Liver (tissue), 8 donors: ENCODE measurements at regions not wholly inside any gene's neighbourhood (a gene's known extent, or its start where the extent isn't known, plus 50 kb on each side); places are given as distances from the start of the nearest gene placed in this dataset.

Source experiments
- DNase-seq: peaks from one replicate; pipeline ENCODE4 v3.0.0-alpha.2; 2017; ENCODE audit warnings: low spot score
- H3K27ac ChIP-seq, 2 donors: one replicate each; pipeline ENCODE4 v1.7.0; 2013; ENCODE audit warnings: inconsistent platforms in 2 of 2, low read length in 2 of 2, control low read depth in 1 of 2, low read depth in 1 of 2, mild to moderate bottlenecking in 1 of 2
- H3K27me3 ChIP-seq, 4 donors: one replicate each; pipeline versions ENCODE4 v1.6.1 to v1.7.0; 2013; ENCODE audit warnings: low read length in 3 of 4, inconsistent platforms in 1 of 4, mild to moderate bottlenecking in 1 of 4, moderate library complexity in 1 of 4; ENCODE audit not compliant: control insufficient read depth in 4 of 4, insufficient read depth in 4 of 4
- H3K36me3 ChIP-seq, 4 donors: one replicate each; pipeline versions ENCODE4 v1.6.1 to v1.7.0; 2013; ENCODE audit warnings: low read length in 3 of 4, mild to moderate bottlenecking in 3 of 4, low read depth in 1 of 4, moderate library complexity in 1 of 4; ENCODE audit not compliant: control insufficient read depth in 4 of 4, insufficient read depth in 3 of 4
- H3K4me1 ChIP-seq, 4 donors: one replicate each; pipeline versions ENCODE4 v1.6.1 to v1.7.0; 2013; ENCODE audit warnings: low read length in 3 of 4, mild to moderate bottlenecking in 3 of 4, moderate library complexity in 1 of 4; ENCODE audit not compliant: control insufficient read depth in 4 of 4, insufficient read depth in 4 of 4
- H3K4me3 ChIP-seq, 3 donors: one replicate each; pipeline versions ENCODE4 v1.6.1 to v1.7.0; 2013; ENCODE audit warnings: low read length in 3 of 3, control low read depth in 1 of 3, low read depth in 1 of 3, mild to moderate bottlenecking in 1 of 3
- H3K9ac ChIP-seq, 2 donors: one replicate each; pipeline ENCODE4 v1.7.0; 2013; ENCODE audit warnings: low read length in 2 of 2, mild to moderate bottlenecking in 2 of 2, moderate library complexity in 2 of 2, control low read depth in 1 of 2, low read depth in 1 of 2
- H3K9me3 ChIP-seq, 4 donors: one replicate each; pipeline versions ENCODE4 v1.6.1 to v1.7.0; 2013; ENCODE audit warnings: low read length in 3 of 4; ENCODE audit not compliant: control insufficient read depth in 4 of 4
- ATF3 ChIP-seq: IDR thresholded peaks from 2 replicates; pipeline ENCODE4 v1.6.1; 2016; ENCODE audit warnings: antibody characterized with exemption
- CTCF ChIP-seq: fragments of 150-350 bp; IDR thresholded peaks from 2 replicates; pipeline ENCODE4 v1.5.1; 2017; ENCODE audit warnings: improper control_type of control experiment, low read depth, low read length; ENCODE audit not compliant: missing input control
- EGR1 ChIP-seq, 2 donors: IDR thresholded peaks; 2 replicates each; pipeline ENCODE4 v1.6.1; 2016 to 2018; ENCODE audit warnings: antibody characterized with exemption in 2 of 2, low read depth in 2 of 2
- FOXA1 ChIP-seq: IDR thresholded peaks from 2 replicates; pipeline ENCODE4 v1.6.1; 2016; ENCODE audit warnings: antibody characterized with exemption
- FOXA2 ChIP-seq: IDR thresholded peaks from 2 replicates; pipeline ENCODE4 v1.6.1; 2016; ENCODE audit warnings: antibody characterized with exemption
- GABPA ChIP-seq, 2 donors: IDR thresholded peaks in 1 of 2; conservative IDR thresholded peaks in 1 of 2; 2 replicates each; pipeline ENCODE4 v1.6.1; 2016; ENCODE audit warnings: antibody characterized with exemption in 2 of 2, mild to moderate bottlenecking in 1 of 2, moderate library complexity in 1 of 2
- HNF4A ChIP-seq, 2 donors: conservative IDR thresholded peaks; 2 replicates each; pipeline ENCODE4 v1.6.1; 2016; ENCODE audit warnings: antibody characterized with exemption in 2 of 2, mild to moderate bottlenecking in 2 of 2
- HNF4G ChIP-seq: IDR thresholded peaks from 2 replicates; pipeline ENCODE4 v1.6.1; 2016; ENCODE audit warnings: antibody characterized with exemption
- JUND ChIP-seq, 2 donors: IDR thresholded peaks; 2 replicates each; pipeline ENCODE4 v1.6.1; 2016; ENCODE audit warnings: antibody characterized with exemption in 2 of 2
- MAX ChIP-seq: IDR thresholded peaks from 2 replicates; pipeline ENCODE4 v1.6.1; 2016; ENCODE audit warnings: antibody characterized with exemption
- NR2F2 ChIP-seq: IDR thresholded peaks from 2 replicates; pipeline ENCODE4 v1.6.1; 2016; ENCODE audit warnings: antibody characterized with exemption
- RAD21 ChIP-seq, 2 donors: IDR thresholded peaks; 2 replicates each; pipeline ENCODE4 v1.6.1; 2016; ENCODE audit warnings: antibody characterized with exemption in 2 of 2, mild to moderate bottlenecking in 2 of 2
- REST ChIP-seq: IDR thresholded peaks from 2 replicates; pipeline ENCODE4 v1.6.1; 2016; ENCODE audit warnings: antibody characterized with exemption, mild to moderate bottlenecking
- RXRA ChIP-seq, 2 donors: IDR thresholded peaks; 2 replicates each; pipeline ENCODE4 v1.6.1; 2017 to 2018; ENCODE audit warnings: antibody characterized with exemption in 2 of 2, mild to moderate bottlenecking in 1 of 2
- SP1 ChIP-seq: IDR thresholded peaks from 2 replicates; pipeline ENCODE4 v1.6.1; 2018; ENCODE audit warnings: antibody characterized with exemption, mild to moderate bottlenecking
- TAF1 ChIP-seq: conservative IDR thresholded peaks from 2 replicates; pipeline ENCODE4 v1.6.1; 2016; ENCODE audit warnings: antibody characterized with exemption, mild to moderate bottlenecking
- YY1 ChIP-seq: IDR thresholded peaks from 2 replicates; pipeline ENCODE4 v1.6.1; 2016; ENCODE audit warnings: antibody characterized with exemption, mild to moderate bottlenecking
- ZBTB33 ChIP-seq: IDR thresholded peaks from 2 replicates; pipeline ENCODE4 v1.6.1; 2016; ENCODE audit warnings: antibody characterized with exemption
- WGBS: extraction: QIAGEN DNeasy Blood & Tissue Kit; methylation state at CpG from one replicate; pipeline ENCODE4 v1.1.7; 2013; 5-methylcytosine and 5-hydroxymethylcytosine counted together
- donor health status: healthy.
- donor health status: healthy.
- donor health status: healthy.
- donor health status: healthy.
- donor health status: healthy.

- no peak for TF ChIP-seq CTCF
- TF ChIP-seq JUND (IDR thresholded peaks at IDR 0.05): no peak
- TF ChIP-seq FOXA2: no peak
- TF ChIP-seq MAX: no peak
- no peak for TF ChIP-seq ZBTB33
- no peak for TF ChIP-seq SP1
- TF ChIP-seq RAD21 (IDR thresholded peaks at IDR 0.05): no peak
- TF ChIP-seq FOXA1: no peak
- TF ChIP-seq NR2F2: no peak
- no peak for TF ChIP-seq RXRA (IDR thresholded peaks at IDR 0.05)
- TF ChIP-seq YY1: no peak
- TF ChIP-seq GABPA (IDR thresholded peaks at IDR 0.05 in 1 of 2, conservative IDR thresholded peaks at IDR 0.05 in 1 of 2): no peak
- TF ChIP-seq TAF1: no peak
- TF ChIP-seq EGR1 (IDR thresholded peaks at IDR 0.05; ENCODE audit: low read depth in 2 of 2): no peak
- no peak for TF ChIP-seq HNF4A (conservative IDR thresholded peaks at IDR 0.05)
- no peak for TF ChIP-seq HNF4G
- no peak for TF ChIP-seq ATF3
- TF ChIP-seq REST: no peak
- Histone ChIP-seq H3K27me3 (no peaks in the 10 kb centered on the region), H3K36me3 (no peaks in the 10 kb centered on the region), H3K27ac (no peak overlapping the region), H3K4me3 (no peak overlapping the region), H3K9ac (no peak overlapping the region), H3K4me1 (no peaks in the 10 kb centered on the region), H3K9me3 (no peaks in the 10 kb centered on the region)
- DNase-seq: no peak
- WGBS: 76% methylated on average over 5 of the region's 5 CpGs
Observed at GRCh38 chr21:41009398-41010100, 158.4 kb upstream of the BACE2 start.
